ENCODE measurements at regions not wholly inside any gene's neighbourhood (a gene's known extent, or its start where the extent isn't known, plus 50 kb on each side); places are given as distances from the start of the nearest gene placed in this dataset.
A peak's percentile ranks its signal among the peaks of the same experiment; 100 is the strongest.

DNA sequence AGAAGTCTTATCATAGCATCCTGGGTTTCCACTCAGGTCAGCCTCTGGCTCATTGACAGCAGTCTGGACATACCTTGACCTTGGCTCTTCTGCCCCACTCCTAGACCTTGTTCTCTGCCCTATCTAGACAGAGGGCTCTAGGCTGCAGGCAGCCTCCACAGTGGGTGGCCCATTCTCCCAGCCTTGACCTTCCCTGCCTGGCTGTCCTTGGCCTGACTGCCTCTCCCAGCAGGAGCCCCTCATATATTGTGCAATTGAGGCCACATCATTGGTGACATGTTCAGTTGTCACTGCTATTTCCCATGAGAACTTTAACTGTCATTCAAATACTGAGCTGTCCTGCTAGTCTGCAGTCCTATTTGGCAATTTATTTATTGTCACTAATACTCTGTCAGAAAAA is 503.4 kb downstream of the PLXNA4 start:
- DNase-seq: no peak
- Mint-ChIP-seq H3K9me3 (no peaks in the 10 kb centered on the region), H3K36me3 (ENCODE audit: low read depth) (no peaks in the 10 kb centered on the region), H3K27me3 (peaks cover under 1% of the 10 kb centered on the region), H3K4me3 (no peak overlapping the region), H3K27ac (no peak overlapping the region), H3K4me1 (no peaks in the 10 kb centered on the region)
- POLR2A ChIA-PET: no interaction called here
- CTCF ChIA-PET: no interaction called here

DNA sequence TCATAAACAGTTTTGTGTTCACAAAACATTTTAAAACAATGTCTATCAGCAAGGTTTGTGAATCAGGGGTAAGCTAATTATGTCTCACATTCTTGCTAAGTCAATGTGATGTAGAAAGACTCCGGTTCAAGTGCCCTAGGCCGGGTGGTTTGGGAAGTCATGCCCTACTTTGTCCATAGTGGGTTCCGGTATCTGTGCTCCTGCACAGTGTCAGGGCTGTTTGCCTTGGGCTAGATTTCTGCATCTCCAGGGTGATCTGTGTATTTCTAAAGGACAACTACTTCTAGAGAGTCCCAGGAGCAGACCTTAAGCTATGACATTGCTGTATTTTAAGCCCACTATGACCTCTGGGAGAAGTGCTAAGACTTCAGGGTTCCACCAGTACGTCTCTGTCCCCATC is 504.1 kb downstream of the PLXNA4 start:
- Mint-ChIP-seq H3K9me3 (no peaks in the 10 kb centered on the region), H3K4me3 (no peak overlapping the region), H3K27ac (no peak overlapping the region), H3K4me1 (no peaks in the 10 kb centered on the region), H3K27me3 (no peaks in the 10 kb centered on the region), H3K36me3 (ENCODE audit: low read depth) (no peaks in the 10 kb centered on the region)
- ChIA-PET CTCF (no interaction called here), POLR2A (no interaction called here)
- no peak for DNase-seq

DNA sequence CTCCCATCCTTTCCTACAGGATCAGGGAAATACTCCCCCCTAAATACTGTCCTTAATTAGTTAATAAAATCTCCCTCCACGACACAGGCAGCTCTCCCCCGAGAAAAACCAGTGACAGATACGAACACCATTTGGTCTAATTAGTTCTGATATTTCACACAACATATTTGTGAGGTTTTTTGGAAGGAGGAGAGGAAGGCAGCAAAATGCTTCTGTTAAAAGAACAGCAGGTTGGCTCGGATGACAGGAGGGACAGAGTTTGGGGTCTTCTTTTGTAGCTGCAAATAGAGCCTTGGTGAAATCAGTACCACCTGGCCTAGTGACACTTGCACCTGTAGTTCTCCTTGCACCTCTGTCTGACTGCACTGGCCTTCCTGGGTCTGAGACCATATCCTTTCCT is 507.0 kb downstream of the PLXNA4 start:
- Mint-ChIP-seq H3K27ac (no peak overlapping the region), H3K36me3 (ENCODE audit: low read depth) (no peaks in the 10 kb centered on the region), H3K9me3 (no peaks in the 10 kb centered on the region), H3K27me3 (no peaks in the 10 kb centered on the region), H3K4me1 (no peaks in the 10 kb centered on the region), H3K4me3 (no peak overlapping the region)
- POLR2A ChIA-PET: no interaction called here
- CTCF ChIA-PET: no interaction called here
- no peak for DNase-seq

DNA sequence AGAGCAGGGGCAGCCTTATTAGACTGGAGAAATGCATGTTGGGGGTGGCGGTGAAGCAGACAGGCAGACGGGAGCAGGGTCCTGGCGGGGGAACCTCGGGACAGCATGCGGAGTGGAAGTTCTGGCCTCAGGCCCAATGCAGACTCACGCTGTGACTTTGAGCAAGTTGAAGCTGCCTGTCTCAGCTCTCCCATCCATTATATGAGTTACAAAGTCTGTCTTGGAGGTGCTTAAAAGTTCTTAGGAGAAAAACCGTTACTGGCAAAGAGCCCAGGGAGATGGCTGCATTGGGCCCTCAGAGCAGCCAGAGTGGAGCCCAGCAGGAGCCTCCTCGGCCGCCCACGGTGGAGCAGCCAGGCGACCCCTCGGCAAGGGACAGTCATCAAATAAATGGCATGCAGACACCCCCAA is 509.5 kb downstream of the PLXNA4 start:
- Mint-ChIP-seq H3K9me3 (no peaks in the 10 kb centered on the region), H3K4me3 (no peak overlapping the region), H3K4me1 (no peaks in the 10 kb centered on the region), H3K27me3 (peaks cover 5% of the 10 kb centered on the region), H3K36me3 (ENCODE audit: low read depth) (no peaks in the 10 kb centered on the region), H3K27ac (no peak overlapping the region)
- POLR2A ChIA-PET: no interaction called here
- no peak for DNase-seq
- CTCF ChIA-PET: no interaction called here

DNA sequence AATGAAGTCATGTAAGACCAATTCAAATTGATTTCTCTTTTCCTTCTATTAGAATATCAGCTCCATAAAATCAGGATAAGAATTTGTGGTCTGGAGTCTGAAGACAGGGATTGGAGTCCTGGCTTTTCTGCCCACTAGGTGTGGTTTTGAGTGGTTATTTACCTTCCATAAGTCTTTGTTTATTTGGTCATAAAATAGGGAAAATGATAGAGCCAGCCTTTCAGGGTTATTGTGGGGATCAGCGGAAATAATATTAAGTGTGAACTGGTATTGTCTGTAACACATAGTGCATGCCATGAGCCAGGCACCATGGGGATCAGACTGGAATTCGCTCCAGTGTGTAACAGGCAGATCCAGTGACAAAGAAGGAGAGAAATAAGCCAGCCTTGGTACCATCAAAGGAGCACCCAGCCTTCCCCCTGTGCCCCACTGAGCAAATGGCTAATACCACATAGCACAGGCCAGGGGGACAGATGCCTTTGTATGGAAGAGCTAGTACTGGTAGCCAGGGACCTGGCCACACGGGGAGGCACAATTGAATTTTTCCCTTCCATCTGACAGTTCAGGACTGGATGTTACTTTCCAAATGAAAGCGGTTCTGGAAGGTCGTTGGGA is 509.7 kb upstream of the PODXL start:
- peaks cover 9% of the 10 kb centered on the region for H3K27me3 Mint-ChIP-seq
- H3K36me3 Mint-ChIP-seq (ENCODE audit: low read depth): no peaks in the 10 kb centered on the region
- DNase-seq: no peak
- H3K4me1 Mint-ChIP-seq: no peaks in the 10 kb centered on the region
- H3K9me3 Mint-ChIP-seq: no peaks in the 10 kb centered on the region
- ChIA-PET CTCF (no interaction called here), POLR2A (no interaction called here)
- no peak overlapping the region for H3K27ac Mint-ChIP-seq
- no peak overlapping the region for H3K4me3 Mint-ChIP-seq

DNA sequence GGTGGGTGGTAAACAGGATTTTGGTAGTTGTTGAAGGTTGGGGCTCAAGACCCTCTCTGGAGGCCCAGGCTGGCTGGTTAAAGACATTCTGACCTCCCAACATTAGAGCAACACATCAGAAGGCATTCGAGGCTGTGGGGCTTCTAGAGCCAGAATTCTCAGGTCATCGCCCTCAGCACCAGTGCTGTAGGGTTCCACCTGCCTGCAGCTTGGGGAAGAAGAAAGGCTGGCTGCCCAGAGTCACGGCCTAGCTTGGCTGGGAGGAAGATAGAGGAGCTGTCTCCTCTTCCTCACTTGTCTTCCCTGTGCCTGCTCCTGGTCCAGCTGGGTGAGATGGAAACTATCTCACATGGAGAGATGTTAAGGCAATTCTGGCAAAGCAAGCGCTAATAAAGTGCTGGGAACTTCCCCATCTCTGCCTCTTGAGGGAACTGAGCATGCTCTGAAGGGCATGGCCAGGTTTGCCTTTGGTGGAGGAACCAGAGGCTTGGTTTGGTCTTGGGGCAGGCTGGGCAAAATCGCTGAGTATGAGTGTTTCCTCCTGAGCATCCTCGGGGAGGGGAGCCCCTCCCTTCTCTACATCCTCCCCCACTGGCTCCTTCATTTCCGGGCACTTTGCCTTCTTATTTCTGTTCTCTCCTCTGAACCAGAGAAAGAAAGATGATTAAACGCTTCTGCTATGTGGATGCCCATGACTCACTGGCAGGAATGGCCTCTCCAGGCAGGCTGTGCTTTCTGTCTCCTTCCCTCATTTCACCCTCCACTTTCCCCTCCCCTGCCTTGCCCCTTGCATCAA is 509.0 kb upstream of the PODXL start:
- H3K4me3 Mint-ChIP-seq: no peak overlapping the region
- H3K36me3 Mint-ChIP-seq (ENCODE audit: low read depth): no peaks in the 10 kb centered on the region
- no peaks in the 10 kb centered on the region for H3K4me1 Mint-ChIP-seq
- CTCF ChIA-PET: no interaction called here
- POLR2A ChIA-PET: no interaction called here
- no peak for DNase-seq
- no peaks in the 10 kb centered on the region for H3K9me3 Mint-ChIP-seq
- peaks cover 9% of the 10 kb centered on the region for H3K27me3 Mint-ChIP-seq
- no peak overlapping the region for H3K27ac Mint-ChIP-seq

DNA sequence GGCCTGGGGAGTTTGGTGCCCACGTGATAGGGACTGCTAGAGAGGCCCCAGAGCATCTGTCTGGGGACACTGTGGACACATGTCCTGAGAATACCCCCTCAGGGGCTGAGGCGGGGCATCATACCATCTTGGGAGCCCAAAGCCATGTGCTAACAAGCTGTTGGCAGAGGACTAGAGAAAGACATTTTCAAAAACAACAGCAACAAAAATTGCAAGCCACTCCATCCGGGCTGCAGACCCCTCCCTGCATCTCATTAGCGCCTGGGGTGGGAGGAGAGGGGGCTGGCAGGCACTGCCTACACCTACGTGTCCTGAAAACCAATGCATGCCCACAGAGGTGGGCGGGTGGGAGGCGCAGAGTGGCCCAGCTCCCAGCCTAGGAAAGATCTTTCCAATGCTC is 507.4 kb upstream of the PODXL start:
- Mint-ChIP-seq H3K27ac (no peak overlapping the region), H3K4me3 (no peak overlapping the region), H3K36me3 (ENCODE audit: low read depth) (no peaks in the 10 kb centered on the region), H3K27me3 (peaks cover 9% of the 10 kb centered on the region), H3K9me3 (no peaks in the 10 kb centered on the region), H3K4me1 (no peaks in the 10 kb centered on the region)
- POLR2A ChIA-PET: no interaction called here
- CTCF ChIA-PET: no interaction called here
- no peak for DNase-seq

DNA sequence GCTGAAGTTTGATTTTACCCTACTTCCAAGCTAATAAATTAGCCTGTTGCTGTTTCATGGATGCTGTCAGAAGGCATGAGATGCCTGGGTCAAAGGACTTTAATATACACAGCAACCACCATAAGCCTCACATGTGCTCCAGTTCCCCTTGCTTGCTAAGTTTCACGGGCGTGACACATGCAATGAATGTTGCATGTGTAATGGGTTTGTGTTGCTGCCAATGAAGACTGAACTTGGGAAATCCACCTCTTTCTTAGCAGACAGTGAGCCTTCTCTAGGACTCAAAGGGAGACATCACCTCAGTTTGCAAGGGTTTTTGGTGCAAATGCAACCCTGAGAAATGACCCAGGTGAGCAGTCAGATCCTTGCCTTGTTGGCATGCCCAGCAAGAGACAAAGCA is 505.5 kb upstream of the PODXL start:
- Mint-ChIP-seq H3K27me3 (peaks cover 9% of the 10 kb centered on the region), H3K36me3 (ENCODE audit: low read depth) (no peaks in the 10 kb centered on the region), H3K4me3 (no peak overlapping the region), H3K27ac (no peak overlapping the region), H3K9me3 (no peaks in the 10 kb centered on the region), H3K4me1 (no peaks in the 10 kb centered on the region)
- ChIA-PET CTCF (no interaction called here), POLR2A (no interaction called here)
- no peak for DNase-seq

DNA sequence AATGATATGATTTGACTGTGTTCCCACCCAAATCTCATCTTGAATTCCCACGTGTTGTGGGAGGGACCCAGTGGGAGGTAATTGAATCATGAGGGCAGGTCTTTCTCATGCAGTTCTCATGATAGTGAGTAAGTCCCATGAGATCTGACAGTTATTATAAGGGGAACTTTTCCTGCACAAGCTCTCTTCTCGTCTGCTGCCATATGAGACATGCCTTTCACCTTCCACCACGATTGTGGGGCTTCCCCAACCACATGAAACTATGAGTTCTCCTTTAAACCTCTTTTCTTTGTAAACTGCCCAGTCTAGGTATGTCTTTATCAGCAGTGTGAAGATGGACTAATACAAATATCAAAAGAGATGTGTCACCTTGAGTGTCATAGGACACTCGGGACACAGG is 502.7 kb upstream of the PODXL start:
- no peak overlapping the region for H3K4me3 Mint-ChIP-seq
- no peaks in the 10 kb centered on the region for H3K9me3 Mint-ChIP-seq
- no peak overlapping the region for H3K27ac Mint-ChIP-seq
- ChIA-PET CTCF (no interaction called here), POLR2A (no interaction called here)
- H3K36me3 Mint-ChIP-seq (ENCODE audit: low read depth): no peaks in the 10 kb centered on the region
- no peak for DNase-seq
- peaks cover 9% of the 10 kb centered on the region for H3K27me3 Mint-ChIP-seq
- no peaks in the 10 kb centered on the region for H3K4me1 Mint-ChIP-seq

DNA sequence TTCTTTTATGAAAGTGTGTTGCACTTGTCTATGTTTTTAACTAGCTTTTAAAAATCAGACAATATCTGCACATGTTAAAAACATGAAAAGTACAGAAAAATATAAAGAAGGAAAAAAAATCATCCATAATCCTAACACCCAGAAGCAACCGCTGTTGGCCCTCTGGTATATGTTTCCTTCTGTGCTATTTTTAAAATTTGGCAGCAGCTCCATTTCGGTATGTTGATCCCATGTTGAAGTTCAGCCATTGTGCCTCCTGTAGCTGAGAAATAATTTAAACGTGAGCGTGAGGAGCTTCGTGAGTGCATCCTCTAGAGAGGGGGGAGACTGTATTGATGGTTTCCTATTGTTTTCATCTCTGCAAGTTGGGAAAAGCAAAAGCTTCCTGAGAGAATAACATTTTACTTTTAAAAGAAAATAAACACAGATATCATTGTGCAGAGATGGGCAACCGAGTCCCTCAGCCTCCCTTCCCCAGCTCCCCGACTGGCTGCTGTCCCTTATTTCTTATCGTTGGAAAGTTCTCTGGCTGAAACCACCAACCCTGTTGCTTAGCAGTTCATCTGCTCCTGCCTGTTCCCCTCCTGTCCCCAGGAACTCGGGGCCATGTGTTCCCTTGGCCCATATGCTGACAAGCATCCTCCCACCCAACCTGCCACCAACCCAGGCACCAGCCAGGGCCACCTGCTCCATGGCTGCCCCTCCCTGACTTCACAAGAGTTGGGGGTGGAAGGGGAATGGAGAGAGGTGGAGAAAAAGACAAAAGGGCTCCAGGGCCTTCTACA is 499.1 kb upstream of the PODXL start:
- Mint-ChIP-seq H3K9me3 (no peaks in the 10 kb centered on the region), H3K4me3 (no peak overlapping the region), H3K36me3 (ENCODE audit: low read depth) (no peaks in the 10 kb centered on the region), H3K27ac (no peak overlapping the region), H3K27me3 (no peaks in the 10 kb centered on the region), H3K4me1 (no peaks in the 10 kb centered on the region)
- CTCF ChIA-PET: no interaction called here
- POLR2A ChIA-PET: no interaction called here
- DNase-seq: no peak

DNA sequence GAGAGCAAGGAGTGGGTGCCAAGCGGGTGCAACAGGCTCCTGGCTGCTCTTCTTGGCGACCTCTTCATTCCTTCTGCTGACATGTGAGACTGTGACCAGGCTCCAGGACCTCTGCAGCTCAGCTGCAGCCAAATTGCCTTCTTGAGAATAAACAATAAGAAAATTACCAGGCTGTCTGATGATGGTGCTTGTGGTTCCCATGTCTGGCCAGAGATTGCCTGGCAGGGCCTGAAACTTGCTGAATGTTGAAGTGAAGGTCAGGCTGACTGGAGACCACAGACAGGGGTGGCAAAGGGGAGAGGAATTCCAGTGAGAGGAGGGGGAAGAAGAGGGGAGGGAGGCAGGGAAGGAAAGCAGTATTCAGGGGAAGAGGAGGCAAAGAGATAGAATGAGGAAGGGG is 497.4 kb upstream of the PODXL start:
- ChIA-PET POLR2A (no interaction called here), CTCF (no interaction called here)
- H3K27me3 Mint-ChIP-seq: no peaks in the 10 kb centered on the region
- no peaks in the 10 kb centered on the region for H3K4me1 Mint-ChIP-seq
- no peaks in the 10 kb centered on the region for H3K9me3 Mint-ChIP-seq
- DNase-seq: no peak
- no peaks in the 10 kb centered on the region for H3K36me3 Mint-ChIP-seq (ENCODE audit: low read depth)
- no peak overlapping the region for H3K27ac Mint-ChIP-seq
- no peak overlapping the region for H3K4me3 Mint-ChIP-seq

DNA sequence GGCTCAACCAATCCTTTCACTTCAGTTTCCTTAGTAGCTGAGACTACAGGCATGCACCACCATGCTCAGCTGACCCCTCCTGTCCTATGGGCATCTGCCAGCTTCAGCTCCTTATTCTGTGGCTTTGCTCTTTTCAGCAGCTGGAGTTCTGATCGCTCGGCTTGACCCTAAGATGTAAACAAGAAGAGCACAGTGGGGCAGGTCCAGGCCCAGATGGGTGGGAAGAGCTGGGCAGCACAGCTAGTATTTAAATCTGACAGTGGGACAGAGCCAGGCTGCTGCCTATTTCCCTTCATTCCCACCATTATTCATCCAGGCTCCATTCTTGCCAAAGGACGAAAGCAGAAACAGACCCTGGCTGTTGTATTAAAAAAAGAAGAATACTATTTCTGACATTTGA is 494.9 kb upstream of the PODXL start:
- POLR2A ChIA-PET: no interaction called here
- no peak overlapping the region for H3K27ac Mint-ChIP-seq
- no peak for DNase-seq

DNA sequence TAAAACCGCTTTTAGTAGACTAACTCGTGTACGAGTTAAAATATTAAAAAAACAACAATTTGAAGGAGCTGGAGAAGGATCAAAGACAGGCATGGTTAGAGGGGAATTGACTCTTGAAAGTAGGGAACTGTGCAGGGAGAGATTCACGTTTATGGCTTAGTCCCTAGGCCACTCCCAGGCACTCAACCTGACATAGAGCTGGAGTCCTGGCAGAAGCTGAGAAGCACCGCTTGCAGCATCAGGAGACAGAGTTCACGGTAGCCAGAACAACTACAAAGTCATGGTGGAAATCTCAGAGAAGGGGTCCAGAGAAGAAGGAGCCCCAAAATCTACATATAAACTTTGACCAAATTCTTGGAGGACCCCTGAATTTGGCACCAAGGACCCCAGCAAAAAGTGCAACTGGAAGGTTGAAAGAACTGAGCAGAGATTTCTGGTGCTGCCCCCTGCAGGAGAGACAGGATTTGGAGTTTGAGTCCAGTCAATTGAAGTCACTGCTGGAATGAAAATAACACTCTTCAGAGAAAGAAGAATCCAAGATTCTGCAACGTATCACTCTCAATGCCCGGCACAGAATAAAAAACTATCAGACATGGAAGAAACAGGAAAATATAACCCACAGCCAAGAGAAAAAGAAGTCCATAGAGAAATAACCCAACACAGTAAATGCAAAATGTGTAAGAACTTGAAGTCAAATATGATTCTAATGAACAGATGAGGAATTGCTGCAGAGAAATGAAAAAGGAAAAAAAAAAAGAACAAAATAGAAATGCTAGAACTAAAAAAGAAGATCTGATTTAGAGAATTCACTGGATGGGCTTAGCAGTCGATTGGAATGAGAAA is 493.3 kb upstream of the PODXL start:
- Mint-ChIP-seq H3K36me3 (ENCODE audit: low read depth) (no peaks in the 10 kb centered on the region), H3K4me3 (no peak overlapping the region), H3K4me1 (no peaks in the 10 kb centered on the region), H3K27me3 (peaks cover 2% of the 10 kb centered on the region), H3K27ac (no peak overlapping the region), H3K9me3 (no peaks in the 10 kb centered on the region)
- POLR2A ChIA-PET: no interaction called here
- CTCF ChIA-PET: no interaction called here
- DNase-seq: peak; percentile 41

More for the DNA sequence above, 494.9 kb upstream of the PODXL start:
- H3K4me1 Mint-ChIP-seq: no peaks in the 10 kb centered on the region
- no peaks in the 10 kb centered on the region for H3K9me3 Mint-ChIP-seq
- peaks cover 2% of the 10 kb centered on the region for H3K27me3 Mint-ChIP-seq
- H3K4me3 Mint-ChIP-seq: no peak overlapping the region
- CTCF ChIA-PET: interaction anchor here (1.5 kb wide), 1 partner anchor 192 kb away, joined by 3 read pairs; no protein-coding TSS in a partner anchor
- no peaks in the 10 kb centered on the region for H3K36me3 Mint-ChIP-seq (ENCODE audit: low read depth)

Data from activated CD4-positive, alpha-beta T cell treated with anti-CD3 and anti-CD28 coated beads, Interleukin-2, amount 10 ng/mL, durations not matched to agents 7 days and 5 days (primary cell).